NT2/D1 (cell line): ENCODE measurements at regions not wholly inside any gene's neighbourhood (a gene's known extent, or its start where the extent isn't known, plus 50 kb on each side); places are given as distances from the start of the nearest gene placed in this dataset.

ENCODE experiments used
- SUZ12 ChIP-seq: IDR thresholded peaks from 2 replicates; pipeline ENCODE4 v1.6.1; 2011; ENCODE audit not compliant: insufficient read length, insufficient read depth; ENCODE audit errors: extremely low read depth
- YY1 ChIP-seq: IDR thresholded peaks from 2 replicates; pipeline ENCODE4 v1.6.1; 2011; ENCODE audit not compliant: insufficient read length, insufficient read depth

DNA sequence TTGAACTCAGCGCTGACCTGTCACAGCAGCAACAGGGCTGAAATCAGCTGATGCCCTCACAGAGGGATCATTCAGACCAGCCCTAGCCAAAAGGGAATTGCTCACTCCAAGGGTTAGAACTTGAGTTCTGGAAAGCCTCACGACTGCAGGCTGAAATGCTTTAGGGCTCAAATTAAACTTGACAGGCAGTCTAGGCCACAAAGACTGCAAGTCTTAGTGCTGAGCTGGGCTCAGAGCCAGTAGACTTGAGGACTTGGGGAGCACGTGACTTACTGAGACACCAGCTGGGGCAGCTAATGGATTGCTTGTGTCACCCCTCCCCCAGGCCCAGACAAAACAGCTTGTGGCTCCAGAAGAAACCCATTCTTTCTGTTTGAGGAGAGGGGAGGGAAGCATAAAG is 119.0 kb upstream of the SLC6A14 start:
- no peak for TF ChIP-seq YY1
- TF ChIP-seq SUZ12 = no peak
